ENCODE measurements at regions not wholly inside any gene's neighbourhood (a gene's known extent, or its start where the extent isn't known, plus 50 kb on each side); places are given as distances from the start of the nearest gene placed in this dataset.

- no peak for DNase-seq (ENCODE audit: low spot score)
These were observed 119.0 kb downstream of the SUCNR1 start for GRCh38 chr3:151992326-151993041.

GRCh38 chr3:151995091-151995490, 121.6 kb downstream of the SUCNR1 start:
- DNase-seq (ENCODE audit: low spot score): no peak

- DNase-seq (ENCODE audit: low spot score): no peak
These were observed 125.3 kb downstream of the SUCNR1 start for GRCh38 chr3:151998744-151999143.

- DNase-seq (ENCODE audit: low spot score): no peak
These were observed 126.5 kb downstream of the SUCNR1 start for GRCh38 chr3:151999936-152000335.

- DNase-seq (ENCODE audit: low spot score): no peak
These were observed 138.6 kb downstream of the SUCNR1 start for GRCh38 chr3:152011812-152012735.

- DNase-seq (ENCODE audit: low spot score): no peak
These were observed 146.1 kb downstream of the SUCNR1 start for GRCh38 chr3:152019508-152019907.

GRCh38 chr3:152021951-152022461, 148.6 kb downstream of the SUCNR1 start:
- DNase-seq (ENCODE audit: low spot score): no peak

GRCh38 chr3:152026033-152026556, 152.7 kb downstream of the SUCNR1 start:
- DNase-seq (ENCODE audit: low spot score): no peak

GRCh38 chr3:152030320-152030719, 156.9 kb downstream of the SUCNR1 start:
- no peak for DNase-seq (ENCODE audit: low spot score)

GRCh38 chr3:152031321-152031720, 157.9 kb downstream of the SUCNR1 start:
- DNase-seq (ENCODE audit: low spot score): no peak

GRCh38 chr3:152037297-152037696, 163.9 kb downstream of the SUCNR1 start:
- DNase-seq (ENCODE audit: low spot score): no peak

- DNase-seq (ENCODE audit: low spot score): no peak
These were observed 164.5 kb downstream of the SUCNR1 start for GRCh38 chr3:152037953-152038352.

- DNase-seq (ENCODE audit: low spot score): no peak
These were observed 165.0 kb downstream of the SUCNR1 start for GRCh38 chr3:152038490-152038889.

GRCh38 chr3:152039887-152040286, 166.4 kb downstream of the SUCNR1 start:
- DNase-seq (ENCODE audit: low spot score): no peak

- DNase-seq (ENCODE audit: low spot score): no peak
These were observed 166.9 kb downstream of the SUCNR1 start for GRCh38 chr3:152040319-152040718.

GRCh38 chr3:152043620-152044019, 170.2 kb downstream of the SUCNR1 start:
- no peak for DNase-seq (ENCODE audit: low spot score)

- no peak for DNase-seq (ENCODE audit: low spot score)
These were observed 172.8 kb downstream of the SUCNR1 start for GRCh38 chr3:152046280-152046679.

- no peak for DNase-seq (ENCODE audit: low spot score)
These were observed 174.0 kb downstream of the SUCNR1 start for GRCh38 chr3:152047465-152047864.

- DNase-seq (ENCODE audit: low spot score): no peak
These were observed 175.4 kb downstream of the SUCNR1 start for GRCh38 chr3:152048831-152049230.

GRCh38 chr3:152050903-152051302, 177.5 kb downstream of the SUCNR1 start:
- no peak for DNase-seq (ENCODE audit: low spot score)

GRCh38 chr3:152051501-152052404, 178.3 kb downstream of the SUCNR1 start:
- DNase-seq (ENCODE audit: low spot score): no peak

- no peak for DNase-seq (ENCODE audit: low spot score)
These were observed 180.4 kb downstream of the SUCNR1 start for GRCh38 chr3:152053866-152054265.

All from hematopoietic multipotent progenitor cell treated with erythropoietin and hydrocortisone succinate and interleukin-3 and kit ligand, for 15 days (in vitro differentiated cells).